ENCODE measurements at regions not wholly inside any gene's neighbourhood (a gene's known extent, or its start where the extent isn't known, plus 50 kb on each side); places are given as distances from the start of the nearest gene placed in this dataset.

- Histone ChIP-seq H3K4me3 (ENCODE audit: low read length, poor library complexity, severe bottlenecking) (no peak overlapping the region), H3F3A (ENCODE audit: low read depth) (no peaks in the 10 kb centered on the region), H3K9me2 (replicated peaks; ENCODE audit: low read depth, low read length) (no peaks in the 10 kb centered on the region), H3K79me2 (ENCODE audit: insufficient read depth, low read length) (no peaks in the 10 kb centered on the region), H2AFZ (ENCODE audit: low read length) (no peak overlapping the region), H4K20me1 (ENCODE audit: insufficient read depth, low read length, poor library complexity, severe bottlenecking) (no peaks in the 10 kb centered on the region), H3K9me3 (ENCODE audit: insufficient read depth, low read depth, low read length) (no peaks in the 10 kb centered on the region), H3K27me3 (ENCODE audit: insufficient read depth, low read length, poor library complexity, severe bottlenecking) (no peaks in the 10 kb centered on the region), H3K4me2 (ENCODE audit: low read depth, low read length, poor library complexity, severe bottlenecking) (no peak overlapping the region), H3K4me1 (ENCODE audit: insufficient read depth, low read length, poor library complexity, severe bottlenecking) (no peaks in the 10 kb centered on the region), H3K9ac (ENCODE audit: low read depth, low read length, poor library complexity, severe bottlenecking) (no peak overlapping the region), H3K36me3 (ENCODE audit: insufficient read depth, low read length) (no peaks in the 10 kb centered on the region)
- TF ChIP-seq EZH2phosphoT487 (IDR thresholded peaks at IDR 0.05; ENCODE audit: borderline replicate concordance): no peak
Measured at GRCh38 chr4:107131295-107131694, 95.2 kb upstream of the DKK2 start.

GRCh38 chr4:107130157-107130556, 94.0 kb upstream of the DKK2 start:
- no peak overlapping the region for H3K4me3 ChIP-seq (ENCODE audit: low read length, poor library complexity, severe bottlenecking)
- H3K4me2 ChIP-seq (ENCODE audit: low read depth, low read length, poor library complexity, severe bottlenecking): no peak overlapping the region
- no peak overlapping the region for H2AFZ ChIP-seq (ENCODE audit: low read length)

GRCh38 chr4:107129611-107130010, 93.5 kb upstream of the DKK2 start:
- no peaks in the 10 kb centered on the region for H3K9me2 ChIP-seq (replicated peaks; ENCODE audit: low read depth, low read length)
- TF ChIP-seq EZH2phosphoT487 (IDR thresholded peaks at IDR 0.05; ENCODE audit: borderline replicate concordance): no peak
- H3K79me2 ChIP-seq (ENCODE audit: insufficient read depth, low read length): no peaks in the 10 kb centered on the region
- H3F3A ChIP-seq (ENCODE audit: low read depth): no peaks in the 10 kb centered on the region
- no peaks in the 10 kb centered on the region for H3K27me3 ChIP-seq (ENCODE audit: insufficient read depth, low read length, poor library complexity, severe bottlenecking)
- no peaks in the 10 kb centered on the region for H3K9me3 ChIP-seq (ENCODE audit: insufficient read depth, low read depth, low read length)
- H3K4me2 ChIP-seq (ENCODE audit: low read depth, low read length, poor library complexity, severe bottlenecking): no peak overlapping the region
- no peak overlapping the region for H2AFZ ChIP-seq (ENCODE audit: low read length)
- no peaks in the 10 kb centered on the region for H3K4me1 ChIP-seq (ENCODE audit: insufficient read depth, low read length, poor library complexity, severe bottlenecking)
- H3K4me3 ChIP-seq (ENCODE audit: low read length, poor library complexity, severe bottlenecking): no peak overlapping the region
- no peaks in the 10 kb centered on the region for H3K36me3 ChIP-seq (ENCODE audit: insufficient read depth, low read length)
- no peaks in the 10 kb centered on the region for H4K20me1 ChIP-seq (ENCODE audit: insufficient read depth, low read length, poor library complexity, severe bottlenecking)
- no peak overlapping the region for H3K9ac ChIP-seq (ENCODE audit: low read depth, low read length, poor library complexity, severe bottlenecking)

More at GRCh38 chr4:107130157-107130556, 94.0 kb upstream of the DKK2 start:
- Histone ChIP-seq H3K27me3 (ENCODE audit: insufficient read depth, low read length, poor library complexity, severe bottlenecking) (no peaks in the 10 kb centered on the region), H3K4me1 (ENCODE audit: insufficient read depth, low read length, poor library complexity, severe bottlenecking) (no peaks in the 10 kb centered on the region), H3K9me2 (replicated peaks; ENCODE audit: low read depth, low read length) (no peaks in the 10 kb centered on the region), H3F3A (ENCODE audit: low read depth) (no peaks in the 10 kb centered on the region), H3K79me2 (ENCODE audit: insufficient read depth, low read length) (no peaks in the 10 kb centered on the region), H3K9me3 (ENCODE audit: insufficient read depth, low read depth, low read length) (no peaks in the 10 kb centered on the region), H3K9ac (ENCODE audit: low read depth, low read length, poor library complexity, severe bottlenecking) (no peak overlapping the region), H4K20me1 (ENCODE audit: insufficient read depth, low read length, poor library complexity, severe bottlenecking) (no peaks in the 10 kb centered on the region), H3K36me3 (ENCODE audit: insufficient read depth, low read length) (no peaks in the 10 kb centered on the region)
- TF ChIP-seq CTCF (conservative IDR thresholded peaks at IDR 0.05; ENCODE audit: low read length) (no peak), EZH2phosphoT487 (IDR thresholded peaks at IDR 0.05; ENCODE audit: borderline replicate concordance) (no peak)

- Histone ChIP-seq H3K4me1 (ENCODE audit: insufficient read depth, low read length, poor library complexity, severe bottlenecking) (no peaks in the 10 kb centered on the region), H3K4me2 (ENCODE audit: low read depth, low read length, poor library complexity, severe bottlenecking) (no peak overlapping the region), H3K27me3 (ENCODE audit: insufficient read depth, low read length, poor library complexity, severe bottlenecking) (no peaks in the 10 kb centered on the region), H3K79me2 (ENCODE audit: insufficient read depth, low read length) (no peaks in the 10 kb centered on the region), H4K20me1 (ENCODE audit: insufficient read depth, low read length, poor library complexity, severe bottlenecking) (no peaks in the 10 kb centered on the region), H3K9me3 (ENCODE audit: insufficient read depth, low read depth, low read length) (no peaks in the 10 kb centered on the region), H3K9me2 (replicated peaks; ENCODE audit: low read depth, low read length) (no peaks in the 10 kb centered on the region), H3K4me3 (ENCODE audit: low read length, poor library complexity, severe bottlenecking) (no peak overlapping the region), H3K36me3 (ENCODE audit: insufficient read depth, low read length) (no peaks in the 10 kb centered on the region), H3K9ac (ENCODE audit: low read depth, low read length, poor library complexity, severe bottlenecking) (no peak overlapping the region), H2AFZ (ENCODE audit: low read length) (no peak overlapping the region), H3F3A (ENCODE audit: low read depth) (no peaks in the 10 kb centered on the region)
- no peak for TF ChIP-seq CTCF (conservative IDR thresholded peaks at IDR 0.05; ENCODE audit: low read length)
- TF ChIP-seq EZH2phosphoT487 (IDR thresholded peaks at IDR 0.05; ENCODE audit: borderline replicate concordance): no peak
Measured at GRCh38 chr4:107129076-107129475, 93.0 kb upstream of the DKK2 start.

Data from Loucy (cell line).